A673 (cell line): ENCODE measurements at regions not wholly inside any gene's neighbourhood (a gene's known extent, or its start where the extent isn't known, plus 50 kb on each side); places are given as distances from the start of the nearest gene placed in this dataset.

ENCODE experiments used
- BruUV-seq: library from RNA; stranded (reverse); fragments of 400-500 nt; replicated peaks from 2 replicates; lab custom pipeline; 2021; lab: Mats Ljungman, UMichigan
- CTCF ChIA-PET: fragments of 300-600 bp; sonication (Branson Sonifier 250); formaldehyde crosslinking; loops from one replicate; lab custom pipeline; 2022; ENCODE audit warnings: antibody characterized with exemption; lab: Charles Lee
- POLR2A ChIA-PET: fragments of 300-600 bp; sonication (Branson Sonifier 250); formaldehyde crosslinking; loops from one replicate; lab custom pipeline; 2022; ENCODE audit warnings: antibody characterized with exemption; ENCODE audit not compliant: low non-redundant PET; lab: Charles Lee
- DNase-seq: peaks from one replicate; pipeline ENCODE4 v3.0.0-alpha.2; 2015; ENCODE audit warnings: low spot score
- H3K27ac ChIP-seq: fragments of 200-600 bp; sonication (generic); 2 replicates; pipeline ENCODE4 v1.5.1; 2016; ENCODE audit warnings: mixed run types, low read depth, mild to moderate bottlenecking, mixed read lengths, antibody characterized with exemption, low read length; ENCODE audit not compliant: poor library complexity, severe bottlenecking
- H3K27me3 ChIP-seq: fragments of 200-600 bp; sonication (generic); replicated peaks from 2 replicates; pipeline ENCODE4 v1.6.1; 2017; ENCODE audit warnings: mixed run types, low read depth, mild to moderate bottlenecking, mixed read lengths, antibody characterized with exemption, low read length; ENCODE audit not compliant: insufficient read depth, poor library complexity
- H3K36me3 ChIP-seq: fragments of 200-600 bp; sonication (generic); 2 replicates; pipeline ENCODE4 v1.6.1; 2016; ENCODE audit warnings: mixed run types, mild to moderate bottlenecking, mixed read lengths, antibody characterized with exemption, low read length; ENCODE audit not compliant: insufficient read depth, poor library complexity, severe bottlenecking
- H3K4me1 ChIP-seq: fragments of 200-600 bp; sonication (generic); 2 replicates; pipeline ENCODE4 v1.6.1; 2017; ENCODE audit warnings: mixed run types, mild to moderate bottlenecking, mixed read lengths, antibody characterized with exemption, low read length; ENCODE audit not compliant: insufficient read depth, poor library complexity, severe bottlenecking
- H3K4me3 ChIP-seq: fragments of 200-600 bp; sonication (generic); 2 replicates; pipeline ENCODE4 v1.5.1; 2016; ENCODE audit warnings: low read depth, mixed run types, mild to moderate bottlenecking, mixed read lengths, low read length; ENCODE audit not compliant: poor library complexity, severe bottlenecking
- H3K9me3 ChIP-seq: fragments of 200-600 bp; sonication (generic); 2 replicates; pipeline ENCODE4 v1.6.1; 2016; ENCODE audit warnings: mixed run types, low read depth, mild to moderate bottlenecking, mixed read lengths, antibody characterized with exemption, low read length; ENCODE audit not compliant: poor library complexity, severe bottlenecking
- CTCF ChIP-seq: fragments of 300-800, 200-600 bp; sonication (generic); conservative IDR thresholded peaks from 2 replicates; pipeline ENCODE4 v1.5.1; 2017; ENCODE audit warnings: low read depth, mild to moderate bottlenecking, antibody characterized with exemption, low read length, moderate library complexity, mixed read lengths
- EZH2 ChIP-seq: fragments of 200-600 bp; sonication (generic); IDR thresholded peaks from 2 replicates; pipeline ENCODE4 v1.6.1; 2017; ENCODE audit warnings: borderline replicate concordance, low read depth, mild to moderate bottlenecking, mixed read lengths, antibody characterized with exemption, low read length; ENCODE audit not compliant: poor library complexity, severe bottlenecking
- intact Hi-C: fragments of 100-400 bp; cut with micrococcal nuclease; formaldehyde crosslinking; loops from one replicate; pipeline ENCODE4 v1.10.0; 2022; ENCODE audit not compliant: unreplicated experiment

- ChIA-PET CTCF (no interaction called here), POLR2A (no interaction called here)
- H3K27me3 ChIP-seq = no peaks in the 10 kb centered on the region
- no peaks in the 10 kb centered on the region for H3K9me3 ChIP-seq
- DNase-seq = peak; percentile 73
- peaks cover 31% of the 10 kb centered on the region for H3K4me1 ChIP-seq
- no peak overlapping the region for H3K4me3 ChIP-seq
- TF ChIP-seq EZH2 (no peak), CTCF (no peak)
- no TSS peak for BruUV-seq
- intact Hi-C loops = no loop called here
- peak overlapping the region; percentile 43 for H3K27ac ChIP-seq
- no peaks in the 10 kb centered on the region for H3K36me3 ChIP-seq
Measured at GRCh38 chr12:78684419-78684818, 180.2 kb upstream of the SYT1 start.

- ChIA-PET CTCF (no interaction called here), POLR2A (no interaction called here)
- intact Hi-C loops = no loop called here
Measured at GRCh38 chr12:78695749-78696148, 168.8 kb upstream of the SYT1 start.

GRCh38 chr12:78696267-78696666, 168.3 kb upstream of the SYT1 start:
- DNase-seq = no peak
- intact Hi-C loops = no loop called here
- Histone ChIP-seq H3K27me3 (no peaks in the 10 kb centered on the region), H3K36me3 (no peaks in the 10 kb centered on the region), H3K27ac (no peak overlapping the region), H3K4me1 (no peaks in the 10 kb centered on the region), H3K4me3 (no peak overlapping the region), H3K9me3 (peaks cover 11% of the 10 kb centered on the region)
- ChIA-PET CTCF (no interaction called here), POLR2A (no interaction called here)
- no TSS peak for BruUV-seq
- no peak for TF ChIP-seq CTCF
- no peak for TF ChIP-seq EZH2

More at GRCh38 chr12:78695749-78696148, 168.8 kb upstream of the SYT1 start:
- Histone ChIP-seq H3K27ac (no peak overlapping the region), H3K36me3 (no peaks in the 10 kb centered on the region), H3K4me3 (no peak overlapping the region), H3K27me3 (no peaks in the 10 kb centered on the region), H3K9me3 (peaks cover 11% of the 10 kb centered on the region), H3K4me1 (no peaks in the 10 kb centered on the region)
- TF ChIP-seq CTCF (no peak), EZH2 (no peak)
- BruUV-seq = no TSS peak
- DNase-seq = no peak
